ENCODE measurements at regions not wholly inside any gene's neighbourhood (a gene's known extent, or its start where the extent isn't known, plus 50 kb on each side); places are given as distances from the start of the nearest gene placed in this dataset.

GRCh38 chr11:103794262-103794661, 242.2 kb upstream of the DDI1 start:
- intact Hi-C loops (cut with micrococcal nuclease; ENCODE audit: unreplicated experiment) (no loop called here), in situ Hi-C loops (cut with HindIII; ENCODE audit: low pct_unique_long_range_greater_than_20kb, low sequenced_read_pairs) (no loop called here)
- ChIA-PET POLR2A (no interaction called here), CTCF (no interaction called here)
- Histone ChIP-seq H3K36me3 (ENCODE audit: control insufficient read depth, insufficient read depth, low read length) (no peaks in the 10 kb centered on the region), H3K27ac (ENCODE audit: low read length) (no peak overlapping the region), H3K27me3 (ENCODE audit: control insufficient read depth, insufficient read depth, low read length) (no peaks in the 10 kb centered on the region), H3K9me3 (ENCODE audit: control insufficient read depth, insufficient read depth, low read depth, low read length) (no peaks in the 10 kb centered on the region), H3K4me3 (ENCODE audit: low read depth in 2 of 2, low read length in 2 of 2) (no peak overlapping the region), H3K4me1 (ENCODE audit: control insufficient read depth, insufficient read depth, low read length) (no peaks in the 10 kb centered on the region)
- DNase-seq (ENCODE audit: low read depth, low spot score) (no peak), ATAC-seq (no peak)
- BruUV-seq (replicated peaks): no TSS peak
- no peak for TF ChIP-seq CTCF (IDR thresholded peaks at IDR 0.05)
- TF ChIP-seq TCF7L2 (IDR thresholded peaks at IDR 0.05; ENCODE audit: low read depth, low read length): no peak
- no peak for TF ChIP-seq POLR2AphosphoS5 (IDR thresholded peaks at IDR 0.05; ENCODE audit: low read depth, low read length)
- TF ChIP-seq SIN3A (IDR thresholded peaks at IDR 0.05; ENCODE audit: borderline replicate concordance, insufficient read depth, low read depth, low read length): no peak
- no peak for TF ChIP-seq REST (IDR thresholded peaks at IDR 0.05; ENCODE audit: insufficient read depth in 1 of 2, low read depth in 2 of 2, low read length in 1 of 2)

- H3K27me3 ChIP-seq (ENCODE audit: control insufficient read depth, insufficient read depth, low read length): no peaks in the 10 kb centered on the region
- ChIA-PET CTCF (no interaction called here), POLR2A (no interaction called here)
- TF ChIP-seq TCF7L2 (IDR thresholded peaks at IDR 0.05; ENCODE audit: low read depth, low read length): no peak
- intact Hi-C loops (cut with micrococcal nuclease; ENCODE audit: unreplicated experiment) (no loop called here), in situ Hi-C loops (cut with HindIII; ENCODE audit: low pct_unique_long_range_greater_than_20kb, low sequenced_read_pairs) (no loop called here)
- DNase-seq (ENCODE audit: low read depth, low spot score): no peak
- H3K27ac ChIP-seq (ENCODE audit: low read length): no peak overlapping the region
- H3K4me3 ChIP-seq (ENCODE audit: low read depth in 2 of 2, low read length in 2 of 2): no peak overlapping the region
- no peaks in the 10 kb centered on the region for H3K36me3 ChIP-seq (ENCODE audit: control insufficient read depth, insufficient read depth, low read length)
- H3K4me1 ChIP-seq (ENCODE audit: control insufficient read depth, insufficient read depth, low read length): no peaks in the 10 kb centered on the region
- peaks cover 3% of the 10 kb centered on the region; the same call in 1 of the 2 replicates for H3K9me3 ChIP-seq (ENCODE audit: control insufficient read depth, insufficient read depth, low read depth, low read length)
- BruUV-seq (replicated peaks): no TSS peak
- no peak for ATAC-seq
Observed at GRCh38 chr11:103798026-103798425, 238.4 kb upstream of the DDI1 start.

GRCh38 chr11:103798446-103798845, 238.0 kb upstream of the DDI1 start:
- Histone ChIP-seq H3K9me3 (ENCODE audit: control insufficient read depth, insufficient read depth, low read depth, low read length) (peaks cover 3% of the 10 kb centered on the region; the same call in 1 of the 2 replicates), H3K27ac (ENCODE audit: low read length) (no peak overlapping the region), H3K36me3 (ENCODE audit: control insufficient read depth, insufficient read depth, low read length) (no peaks in the 10 kb centered on the region), H3K27me3 (ENCODE audit: control insufficient read depth, insufficient read depth, low read length) (no peaks in the 10 kb centered on the region), H3K4me3 (ENCODE audit: low read depth in 2 of 2, low read length in 2 of 2) (no peak overlapping the region), H3K4me1 (ENCODE audit: control insufficient read depth, insufficient read depth, low read length) (no peaks in the 10 kb centered on the region)
- ChIA-PET CTCF (no interaction called here), POLR2A (no interaction called here)
- in situ Hi-C loops (cut with HindIII; ENCODE audit: low pct_unique_long_range_greater_than_20kb, low sequenced_read_pairs): no loop called here
- DNase-seq (ENCODE audit: low read depth, low spot score) (no peak), ATAC-seq (no peak)
- no TSS peak for BruUV-seq (replicated peaks)
- intact Hi-C loops (cut with micrococcal nuclease; ENCODE audit: unreplicated experiment): no loop called here
- TF ChIP-seq POLR2AphosphoS5 (IDR thresholded peaks at IDR 0.05; ENCODE audit: low read depth, low read length): no peak
- TF ChIP-seq SIN3A (IDR thresholded peaks at IDR 0.05; ENCODE audit: borderline replicate concordance, insufficient read depth, low read depth, low read length): no peak
- no peak for TF ChIP-seq CTCF (IDR thresholded peaks at IDR 0.05)
- no peak for TF ChIP-seq REST (IDR thresholded peaks at IDR 0.05; ENCODE audit: insufficient read depth in 1 of 2, low read depth in 2 of 2, low read length in 1 of 2)
- no peak for TF ChIP-seq TCF7L2 (IDR thresholded peaks at IDR 0.05; ENCODE audit: low read depth, low read length)
